Activated CD4-positive, alpha-beta T cell treated with anti-CD3 and anti-CD28 coated beads, Interleukin-2, amount 50 U/mL, for 16 hours (primary cell): ENCODE measurements at regions not wholly inside any gene's neighbourhood (a gene's known extent, or its start where the extent isn't known, plus 50 kb on each side); places are given as distances from the start of the nearest gene placed in this dataset.
"Not testable (repeated sequence)": the region's sequence is repeated elsewhere in the genome, so short reads cannot be mapped to it uniquely, and the experiment has no call there.

ENCODE experiments used
- DNase-seq: peaks from one replicate; pipeline ENCODE4 v3.0.0-alpha.2; 2020

DNA sequence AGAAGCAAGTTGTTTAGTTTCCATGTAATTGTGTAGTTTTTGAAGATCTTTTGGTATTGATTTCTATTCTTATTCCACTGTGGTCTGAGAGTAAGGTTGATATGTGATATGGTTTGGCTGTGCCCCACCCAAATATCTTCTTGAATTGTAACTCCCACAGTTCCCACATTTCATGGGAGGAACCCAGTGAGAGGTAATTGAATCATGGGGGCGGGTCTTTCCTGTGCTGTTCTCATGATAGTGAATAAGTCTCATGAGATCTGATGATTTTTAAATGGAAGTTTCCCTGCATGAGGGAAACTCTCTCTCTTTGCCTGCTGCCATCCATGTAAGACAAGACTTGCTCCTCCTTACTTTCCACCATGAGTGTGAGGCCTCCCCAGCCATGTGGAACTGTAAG, 255.3 kb downstream of the S1PR1 start:
- not testable (repeated sequence) for DNase-seq

DNA sequence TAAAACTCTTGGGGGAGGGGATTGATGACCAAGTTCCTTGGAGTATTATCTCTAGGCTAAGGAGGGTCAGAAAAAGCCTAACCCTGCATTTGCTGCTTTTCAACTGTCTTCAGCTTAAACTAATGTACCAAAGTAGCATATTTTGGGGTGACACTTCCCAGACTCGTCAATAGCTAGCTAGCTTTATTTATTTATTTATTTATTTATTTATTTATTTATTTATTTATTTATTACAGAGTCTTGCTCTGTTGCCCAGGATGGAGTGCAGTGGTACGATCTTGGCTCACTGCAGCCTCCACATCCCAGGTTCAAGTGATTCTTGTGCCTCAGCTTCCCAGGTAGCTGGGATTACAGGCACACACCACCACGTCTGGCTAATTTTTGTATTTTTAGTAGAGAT, 257.1 kb downstream of the S1PR1 start:
- DNase-seq, result not testable (repeated sequence)

GRCh38 chr1:101496109-101496508, 259.3 kb downstream of the S1PR1 start:
- no peak for DNase-seq

- no peak for DNase-seq
Observed at GRCh38 chr1:101497881-101498559, 261.2 kb downstream of the S1PR1 start.

- DNase-seq, result not testable (repeated sequence)
Observed at GRCh38 chr1:101504106-101504505, 267.3 kb downstream of the S1PR1 start.

DNA sequence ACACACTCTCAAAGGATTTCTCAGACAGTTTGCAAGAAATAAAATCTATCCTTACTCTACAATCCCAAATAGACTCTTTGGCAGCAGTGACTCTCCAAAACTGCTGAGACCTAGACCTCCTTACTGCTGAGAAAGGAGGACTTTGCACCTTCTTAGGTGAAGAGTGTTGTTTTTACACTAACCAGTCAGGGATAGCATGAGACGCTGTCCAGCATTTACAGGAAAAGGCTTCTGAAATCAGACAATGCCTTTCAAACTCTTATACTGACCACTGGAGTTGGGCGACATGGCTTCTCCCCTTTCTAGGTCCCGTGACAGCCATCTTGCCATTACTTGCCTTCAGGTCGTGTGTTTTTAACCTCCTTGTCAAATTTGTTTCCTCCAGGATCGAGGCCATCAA, 268.4 kb downstream of the S1PR1 start:
- not testable (repeated sequence) for DNase-seq

DNA sequence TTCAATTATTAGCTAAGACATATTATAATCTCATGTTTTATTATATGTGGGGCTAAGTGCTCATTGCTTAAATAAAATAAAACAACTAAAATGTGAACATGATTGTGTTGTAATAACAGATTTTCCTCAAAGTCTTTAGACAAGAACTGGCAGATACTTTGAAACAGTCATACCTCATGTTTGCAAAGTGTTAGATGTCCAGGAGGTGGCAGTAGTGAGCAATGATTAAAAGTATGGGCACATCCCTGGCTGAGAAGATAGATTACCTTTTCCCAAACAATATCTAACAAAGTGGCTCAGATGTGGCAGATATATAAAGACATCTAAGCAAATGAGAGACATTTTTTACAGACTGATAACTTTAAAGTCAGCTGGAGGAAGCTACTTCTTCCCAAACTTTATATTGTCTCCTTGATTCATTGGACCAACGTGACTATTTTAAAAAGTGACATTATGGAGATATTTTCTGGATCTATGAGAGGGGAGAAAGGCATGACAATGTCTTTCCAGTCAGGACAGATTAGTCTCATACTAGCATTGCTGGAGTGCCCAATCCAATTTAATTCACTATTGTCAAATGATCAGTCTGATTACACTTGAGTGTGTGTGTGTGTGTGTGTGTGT, 269.8 kb downstream of the S1PR1 start:
- peak; percentile 53 for DNase-seq

DNA sequence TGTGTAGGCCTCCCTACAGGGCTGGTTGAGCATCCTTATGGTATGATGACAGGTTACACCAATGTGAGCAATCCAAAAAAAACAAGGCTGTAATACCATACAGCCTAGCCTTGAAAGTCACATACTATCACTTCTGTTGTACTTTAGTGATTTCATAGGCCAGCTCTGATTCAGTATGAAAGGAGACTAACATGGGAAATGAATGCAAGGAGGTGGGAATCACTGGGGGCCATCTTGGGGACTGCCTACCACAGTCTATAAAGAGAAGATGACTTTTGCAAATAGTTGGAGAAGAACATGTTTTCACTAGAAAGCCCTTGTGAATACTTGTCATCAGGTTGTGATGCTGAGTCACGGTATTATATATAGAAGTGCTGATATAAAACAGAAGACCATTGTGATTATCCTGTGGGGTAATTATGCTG, 270.7 kb downstream of the S1PR1 start:
- DNase-seq, result no peak

- no peak for DNase-seq
Observed at GRCh38 chr1:101508913-101509312, 272.1 kb downstream of the S1PR1 start.

- no peak for DNase-seq
Observed at GRCh38 chr1:101509370-101509769, 272.6 kb downstream of the S1PR1 start.

GRCh38 chr1:101511202-101511891, 274.5 kb downstream of the S1PR1 start:
- DNase-seq, result no peak

- DNase-seq, result peak; percentile 44
Observed at GRCh38 chr1:101520302-101520701, 283.5 kb downstream of the S1PR1 start.

GRCh38 chr1:101522486-101522885, 285.7 kb downstream of the S1PR1 start:
- DNase-seq, result no peak

- no peak for DNase-seq
Observed at GRCh38 chr1:101526813-101527212, 290.0 kb downstream of the S1PR1 start.

DNA sequence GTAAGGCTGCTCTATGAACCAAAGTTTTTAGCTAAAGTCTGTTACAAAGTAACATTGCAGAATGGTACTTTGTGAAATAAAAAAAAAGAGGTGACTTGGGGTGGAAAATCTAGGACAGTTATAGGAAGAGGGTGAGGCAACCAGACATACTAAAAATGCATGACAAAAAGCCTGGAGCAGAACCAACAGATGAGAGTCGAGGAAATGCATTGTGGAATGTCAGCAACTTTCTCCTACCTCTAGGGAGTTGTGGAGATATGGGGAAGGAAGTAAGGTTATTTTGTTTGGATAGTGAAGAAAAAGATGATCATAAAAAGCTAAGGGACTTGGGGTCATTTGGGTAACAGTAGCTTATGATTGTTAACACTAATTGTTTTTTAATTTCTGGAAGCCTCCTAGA, 295.6 kb downstream of the S1PR1 start:
- DNase-seq, result no peak

GRCh38 chr1:101540161-101540560, 303.3 kb downstream of the S1PR1 start:
- DNase-seq, result no peak

GRCh38 chr1:101546885-101547284, 310.1 kb downstream of the S1PR1 start:
- DNase-seq, result no peak

- DNase-seq, result no peak
Observed at GRCh38 chr1:101547357-101547756, 310.5 kb downstream of the S1PR1 start.

GRCh38 chr1:101548376-101548775, 311.6 kb downstream of the S1PR1 start:
- no peak for DNase-seq

GRCh38 chr1:101550581-101550980, 313.8 kb downstream of the S1PR1 start:
- DNase-seq, result no peak

GRCh38 chr1:101566883-101567538, 330.2 kb downstream of the S1PR1 start:
- no peak for DNase-seq

DNA sequence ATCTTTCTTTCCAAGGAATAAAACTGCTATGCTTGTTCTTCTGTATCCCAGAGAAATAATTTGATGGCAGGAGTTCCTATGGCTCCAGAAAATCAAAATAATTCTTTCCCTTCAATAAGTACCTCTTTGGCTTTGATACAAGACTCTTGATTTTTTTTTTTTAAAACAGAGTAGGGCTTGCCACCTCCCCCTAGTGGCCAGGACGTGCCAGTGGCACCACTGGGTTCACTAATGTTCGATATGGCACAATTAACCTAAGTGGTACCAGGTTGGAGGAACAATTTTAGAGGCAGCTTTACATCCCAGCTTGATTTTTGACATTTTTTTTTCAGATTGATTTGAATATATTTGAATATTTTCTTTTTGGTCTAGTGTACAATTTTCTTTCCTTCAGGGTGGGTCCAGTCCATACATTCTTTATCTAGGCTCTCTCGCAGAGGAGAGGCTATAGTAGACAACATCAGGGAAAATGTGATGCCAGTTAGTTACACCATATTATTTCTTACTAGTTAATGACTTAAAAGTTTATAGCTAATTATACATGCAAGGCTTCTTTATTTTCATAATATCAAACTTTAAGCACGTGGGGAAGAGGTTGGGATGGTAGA, 330.9 kb downstream of the S1PR1 start:
- DNase-seq, result peak; percentile 34

DNA sequence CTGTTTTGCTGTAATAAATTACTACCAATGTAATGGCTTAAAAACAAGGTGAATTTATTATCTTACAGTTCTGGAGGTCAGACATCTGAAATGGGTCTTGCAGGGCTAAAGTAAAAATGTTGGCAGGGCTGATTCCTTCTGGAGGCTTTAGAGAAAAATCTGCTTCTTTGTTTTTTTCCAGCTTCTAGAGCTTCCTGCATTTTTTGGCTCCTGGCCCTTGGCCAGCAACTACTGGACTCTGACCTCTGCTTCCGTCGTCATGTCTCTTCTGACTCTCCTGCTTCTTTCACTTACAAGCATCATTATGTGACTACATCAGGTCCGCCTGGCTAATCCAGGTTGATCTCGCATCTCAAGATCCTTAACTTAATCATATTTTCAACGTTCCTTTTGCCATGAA, 350.9 kb downstream of the S1PR1 start:
- DNase-seq, result no peak
